ENCODE measurements at regions not wholly inside any gene's neighbourhood (a gene's known extent, or its start where the extent isn't known, plus 50 kb on each side); places are given as distances from the start of the nearest gene placed in this dataset.

DNA sequence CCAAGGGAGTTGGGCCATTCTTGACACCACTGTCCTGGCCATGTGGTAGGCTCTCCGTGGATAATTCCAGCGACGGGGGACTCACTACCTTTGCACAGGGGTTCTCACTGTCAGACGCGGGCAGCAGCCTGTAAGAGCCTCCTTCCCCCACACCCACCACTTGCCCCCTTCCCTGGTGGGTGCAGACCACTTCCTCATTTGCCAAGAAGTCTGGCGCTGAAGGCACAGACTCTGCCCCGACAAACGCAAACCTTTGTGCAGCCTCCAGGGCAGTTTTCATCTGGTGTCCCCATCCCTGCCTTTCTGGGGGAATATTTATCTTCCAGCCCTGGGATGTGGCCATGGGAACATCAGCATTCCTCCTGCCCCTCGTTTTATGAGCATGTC, 422.5 kb downstream of the SHANK2 start:
- H3K4me3 Mint-ChIP-seq: no peak overlapping the region
- H3K27me3 Mint-ChIP-seq: peaks cover 4 to 7% of the 10 kb centered on the region in 2 donors
- no peaks in the 10 kb centered on the region for H3K4me1 ChIP-seq (ENCODE audit: insufficient read depth, low read length)
- no peaks in the 10 kb centered on the region for H3K27me3 ChIP-seq (ENCODE audit: insufficient read depth, low read length)
- no peak overlapping the region for H3K4me3 ChIP-seq (ENCODE audit: low read length in 2 of 2)
- H3K9me3 Mint-ChIP-seq: no peaks in the 10 kb centered on the region
- ChIA-PET CTCF (ENCODE audit: partially characterized antibody) (no interaction called here), POLR2A (ENCODE audit: partially characterized antibody) (no interaction called here)
- H3K36me3 Mint-ChIP-seq: no peaks in the 10 kb centered on the region
- H3K4me1 Mint-ChIP-seq: no peaks in the 10 kb centered on the region
- DNase-seq: no peak
- no peak overlapping the region for H3K27ac Mint-ChIP-seq
- no peaks in the 10 kb centered on the region for H3K9me3 ChIP-seq (ENCODE audit: control insufficient read depth in 1 of 2, low read length in 2 of 2)
- H3K27ac ChIP-seq (ENCODE audit: low read depth, low read length): no peak overlapping the region
- no peaks in the 10 kb centered on the region for H3K36me3 ChIP-seq (ENCODE audit: insufficient read depth, low read length)
- intact Hi-C loops (cut with micrococcal nuclease): no loop called here

DNA sequence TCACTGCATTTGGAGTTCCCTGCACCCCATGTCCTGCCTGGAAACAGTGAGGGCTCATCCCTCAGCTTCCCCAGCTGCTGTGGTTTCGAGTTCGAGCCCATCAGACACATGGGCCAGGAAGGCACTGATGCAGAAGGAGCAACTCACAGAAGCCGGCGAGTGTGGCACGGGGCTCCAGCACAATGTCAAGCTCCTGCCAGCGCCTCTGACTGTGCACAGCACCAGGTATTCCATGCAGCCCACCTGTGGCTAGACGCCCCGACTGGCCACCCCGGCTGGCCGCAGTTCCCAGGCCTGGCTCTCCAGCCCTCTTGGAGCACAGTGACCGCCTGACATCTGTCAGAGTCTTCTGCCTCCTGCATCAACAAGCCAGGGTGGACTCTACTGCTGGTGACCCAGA, 419.4 kb downstream of the SHANK2 start:
- Mint-ChIP-seq H3K4me1 (no peaks in the 10 kb centered on the region), H3K27me3 (peaks cover 2 to 6% of the 10 kb centered on the region in 2 donors), H3K27ac (no peak overlapping the region), H3K9me3 (peaks cover 0 to 4% (median under 1%) of the 10 kb centered on the region in 8 donors), H3K36me3 (no peaks in the 10 kb centered on the region), H3K4me3 (no peak overlapping the region)
- Histone ChIP-seq H3K27ac (ENCODE audit: low read depth, low read length) (no peak overlapping the region), H3K27me3 (ENCODE audit: insufficient read depth, low read length) (no peaks in the 10 kb centered on the region), H3K9me3 (ENCODE audit: control insufficient read depth in 1 of 2, low read length in 2 of 2) (no peaks in the 10 kb centered on the region), H3K36me3 (ENCODE audit: insufficient read depth, low read length) (no peaks in the 10 kb centered on the region), H3K4me3 (ENCODE audit: low read length in 2 of 2) (no peak overlapping the region), H3K4me1 (ENCODE audit: insufficient read depth, low read length) (no peaks in the 10 kb centered on the region)
- ChIA-PET POLR2A (ENCODE audit: partially characterized antibody) (no interaction called here), CTCF (ENCODE audit: partially characterized antibody) (interaction anchor here (1.5 kb wide), 1 partner anchor 15 kb away, joined by 4 read pairs; no protein-coding TSS in a partner anchor)
- intact Hi-C loops (cut with micrococcal nuclease): no loop called here
- no peak for DNase-seq

DNA sequence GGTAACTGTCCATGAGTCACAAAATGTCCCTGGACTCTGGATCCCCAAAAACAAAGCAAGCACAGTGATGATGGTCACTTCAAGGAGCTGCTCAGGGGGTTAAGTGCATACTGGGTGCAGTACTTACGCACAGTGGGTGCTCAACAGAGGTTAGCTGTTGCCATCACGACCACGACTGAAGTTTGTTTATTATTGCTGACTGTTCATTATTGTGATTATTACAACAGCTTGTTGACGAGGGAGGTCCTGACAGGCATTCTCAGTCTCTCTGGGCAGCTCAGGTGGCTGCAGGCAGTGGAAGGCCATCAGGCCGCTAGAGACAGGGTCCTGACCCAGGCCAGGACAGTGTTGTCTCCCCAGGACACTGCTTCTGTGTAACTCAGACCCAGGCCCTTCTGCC, 418.8 kb downstream of the SHANK2 start:
- DNase-seq: no peak
- no peaks in the 10 kb centered on the region for H3K4me1 ChIP-seq (ENCODE audit: insufficient read depth, low read length)
- Mint-ChIP-seq H3K27ac (no peak overlapping the region), H3K36me3 (no peaks in the 10 kb centered on the region), H3K4me1 (no peaks in the 10 kb centered on the region), H3K27me3 (peaks cover 2 to 6% of the 10 kb centered on the region in 2 donors), H3K9me3 (peaks cover 0 to 7% (median 5%) of the 10 kb centered on the region in 8 donors), H3K4me3 (no peak overlapping the region)
- no peaks in the 10 kb centered on the region for H3K27me3 ChIP-seq (ENCODE audit: insufficient read depth, low read length)
- H3K4me3 ChIP-seq (ENCODE audit: low read length in 2 of 2): no peak overlapping the region
- POLR2A ChIA-PET (ENCODE audit: partially characterized antibody): no interaction called here
- CTCF ChIA-PET (ENCODE audit: partially characterized antibody): interaction anchor here (1.5 kb wide), 1 partner anchor 15 kb away, joined by 4 read pairs; no protein-coding TSS in a partner anchor
- no peak overlapping the region for H3K27ac ChIP-seq (ENCODE audit: low read depth, low read length)
- intact Hi-C loops (cut with micrococcal nuclease): no loop called here
- H3K36me3 ChIP-seq (ENCODE audit: insufficient read depth, low read length): no peaks in the 10 kb centered on the region
- no peaks in the 10 kb centered on the region for H3K9me3 ChIP-seq (ENCODE audit: control insufficient read depth in 1 of 2, low read length in 2 of 2)

DNA sequence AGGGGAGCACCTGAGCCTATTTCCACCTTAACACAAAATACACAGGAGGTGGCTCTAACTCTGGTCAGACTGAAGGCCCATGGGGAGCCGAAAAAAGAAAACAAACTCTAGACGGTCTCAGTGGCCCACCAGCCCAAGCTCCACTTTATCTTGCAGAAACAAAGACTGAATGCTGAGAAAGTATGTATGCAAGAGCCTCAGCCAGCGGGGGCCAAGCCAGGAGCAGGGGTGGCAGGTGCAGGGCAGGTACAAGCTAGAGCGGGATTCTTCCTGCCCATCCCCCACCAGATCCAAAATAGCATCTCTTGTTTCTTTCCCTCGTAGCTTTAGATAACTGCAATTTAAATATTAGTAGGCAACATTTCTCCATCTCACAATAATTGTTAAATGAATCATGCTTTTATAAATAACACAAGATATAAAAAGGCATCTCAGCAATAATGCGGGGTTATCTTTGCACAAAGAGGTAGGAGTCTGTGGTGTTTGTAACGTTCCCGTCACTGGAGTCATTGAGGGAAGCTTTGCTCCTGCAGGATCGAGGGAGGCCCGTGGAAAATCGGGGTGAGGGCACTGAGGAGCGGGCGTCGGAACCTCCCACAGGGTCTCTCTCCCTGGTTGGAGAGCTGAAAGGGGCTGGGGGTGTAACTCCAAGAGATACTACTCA, 418.0 kb downstream of the SHANK2 start:
- no peak for DNase-seq
- no peaks in the 10 kb centered on the region for H3K9me3 ChIP-seq (ENCODE audit: control insufficient read depth in 1 of 2, low read length in 2 of 2)
- no peak overlapping the region for H3K27ac Mint-ChIP-seq
- POLR2A ChIA-PET (ENCODE audit: partially characterized antibody): no interaction called here
- no peak overlapping the region for H3K27ac ChIP-seq (ENCODE audit: low read depth, low read length)
- no peak overlapping the region for H3K4me3 Mint-ChIP-seq
- no peaks in the 10 kb centered on the region for H3K4me1 Mint-ChIP-seq
- H3K4me3 ChIP-seq (ENCODE audit: low read length in 2 of 2): no peak overlapping the region
- intact Hi-C loops (cut with micrococcal nuclease): no loop called here
- peaks cover 2 to 6% of the 10 kb centered on the region in 2 donors for H3K27me3 Mint-ChIP-seq
- no peaks in the 10 kb centered on the region for H3K4me1 ChIP-seq (ENCODE audit: insufficient read depth, low read length)
- H3K27me3 ChIP-seq (ENCODE audit: insufficient read depth, low read length): no peaks in the 10 kb centered on the region
- peaks cover 0 to 10% (median 8%) of the 10 kb centered on the region in 8 donors for H3K9me3 Mint-ChIP-seq
- H3K36me3 ChIP-seq (ENCODE audit: insufficient read depth, low read length): no peaks in the 10 kb centered on the region
- H3K36me3 Mint-ChIP-seq: no peaks in the 10 kb centered on the region
- CTCF ChIA-PET (ENCODE audit: partially characterized antibody): no interaction called here

DNA sequence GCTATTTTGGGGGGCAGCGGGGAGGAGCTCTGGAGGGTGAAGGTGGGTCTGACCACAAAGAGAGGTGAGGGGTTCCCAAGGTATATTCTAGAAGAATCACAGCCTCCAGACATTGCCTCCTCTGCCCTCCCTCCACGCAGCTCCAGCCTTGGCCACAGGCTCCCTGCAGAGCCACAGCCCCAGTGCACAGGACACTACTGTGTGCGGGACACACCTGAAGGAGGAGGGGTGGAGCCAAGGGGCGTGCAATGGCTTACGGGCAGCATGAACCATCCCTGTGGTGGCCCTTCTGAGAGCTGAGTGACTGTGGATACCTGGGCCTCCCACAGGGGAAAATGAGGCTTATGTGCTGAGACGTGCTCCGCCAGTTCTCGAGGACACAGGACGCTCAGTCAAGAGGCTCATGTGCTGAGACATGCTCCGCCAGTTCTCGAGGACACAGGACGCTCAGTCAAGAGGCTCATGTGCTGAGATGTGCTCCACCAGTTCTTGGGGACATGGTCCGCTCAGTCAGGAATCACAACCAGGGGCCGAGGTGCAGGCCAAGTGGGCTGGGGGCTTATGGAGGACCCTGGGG, 417.3 kb downstream of the SHANK2 start:
- POLR2A ChIA-PET (ENCODE audit: partially characterized antibody): no interaction called here
- H3K27ac ChIP-seq (ENCODE audit: low read depth, low read length): no peak overlapping the region
- no peak overlapping the region for H3K4me3 Mint-ChIP-seq
- peaks cover 2 to 6% of the 10 kb centered on the region in 2 donors for H3K27me3 Mint-ChIP-seq
- no peak overlapping the region for H3K4me3 ChIP-seq (ENCODE audit: low read length in 2 of 2)
- H3K9me3 ChIP-seq (ENCODE audit: control insufficient read depth in 1 of 2, low read length in 2 of 2): no peaks in the 10 kb centered on the region
- no peaks in the 10 kb centered on the region for H3K4me1 ChIP-seq (ENCODE audit: insufficient read depth, low read length)
- H3K9me3 Mint-ChIP-seq: peaks cover 0 to 10% (median 8%) of the 10 kb centered on the region in 8 donors
- no peaks in the 10 kb centered on the region for H3K36me3 Mint-ChIP-seq
- no peaks in the 10 kb centered on the region for H3K4me1 Mint-ChIP-seq
- DNase-seq: no peak
- CTCF ChIA-PET (ENCODE audit: partially characterized antibody): no interaction called here
- intact Hi-C loops (cut with micrococcal nuclease): no loop called here
- no peak overlapping the region for H3K27ac Mint-ChIP-seq
- H3K27me3 ChIP-seq (ENCODE audit: insufficient read depth, low read length): no peaks in the 10 kb centered on the region
- no peaks in the 10 kb centered on the region for H3K36me3 ChIP-seq (ENCODE audit: insufficient read depth, low read length)

DNA sequence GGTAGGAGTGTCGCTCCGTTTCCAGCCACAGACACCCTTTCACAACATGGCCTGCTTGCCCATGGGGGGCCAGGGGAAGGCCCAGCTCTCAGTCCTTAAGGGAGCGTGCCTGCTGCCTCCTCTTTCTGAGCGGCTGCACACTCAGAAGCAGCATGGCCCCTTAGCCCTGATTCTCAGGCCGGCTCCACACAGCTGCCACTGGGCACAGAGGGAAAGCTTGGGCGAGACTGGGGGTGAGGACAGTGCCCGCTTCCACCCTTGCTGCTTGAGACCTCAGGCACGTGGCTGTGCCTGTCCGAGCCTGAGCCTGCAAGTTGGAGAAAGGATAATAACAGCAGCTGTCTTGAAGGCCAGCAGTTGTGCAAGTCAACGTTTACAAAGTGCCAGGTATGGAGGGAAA, 416.3 kb downstream of the SHANK2 start:
- no peaks in the 10 kb centered on the region for H3K36me3 Mint-ChIP-seq
- CTCF ChIA-PET (ENCODE audit: partially characterized antibody): interaction anchor here (0.6 kb wide), 1 partner anchor 225 kb away, joined by 3 read pairs; no protein-coding TSS in a partner anchor
- intact Hi-C loops (cut with micrococcal nuclease): no loop called here

DNA sequence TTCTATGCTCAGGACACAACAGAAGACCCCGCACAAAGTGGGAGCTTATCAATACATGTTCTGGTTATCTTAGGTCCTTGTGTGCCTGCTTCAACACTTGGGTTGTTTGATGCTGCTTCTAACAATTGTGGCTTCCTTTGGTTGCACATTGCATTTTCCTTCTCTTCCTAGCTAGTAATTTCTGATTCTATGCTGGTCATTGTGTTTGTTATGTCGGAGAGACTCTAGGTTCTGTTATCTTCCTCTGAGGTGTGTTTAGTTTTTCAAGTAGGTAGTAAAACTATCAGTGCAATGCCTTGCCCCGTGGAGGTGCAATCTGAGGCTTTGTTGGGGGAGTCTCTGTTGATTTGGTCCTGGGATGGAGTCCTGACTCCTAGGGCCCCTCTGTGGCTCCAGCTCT, 414.2 kb downstream of the SHANK2 start:
- ChIA-PET CTCF (ENCODE audit: partially characterized antibody) (no interaction called here), POLR2A (ENCODE audit: partially characterized antibody) (no interaction called here)
- no peak for DNase-seq
- Mint-ChIP-seq H3K4me1 (no peaks in the 10 kb centered on the region), H3K27ac (no peak overlapping the region), H3K36me3 (no peaks in the 10 kb centered on the region), H3K27me3 (peaks cover 0 to 10% of the 10 kb centered on the region in 2 donors), H3K9me3 (peaks cover 0 to 10% (median 8%) of the 10 kb centered on the region in 8 donors), H3K4me3 (no peak overlapping the region)
- Histone ChIP-seq H3K4me3 (ENCODE audit: low read length in 2 of 2) (no peak overlapping the region), H3K4me1 (ENCODE audit: insufficient read depth, low read length) (no peaks in the 10 kb centered on the region), H3K27ac (ENCODE audit: low read depth, low read length) (no peak overlapping the region), H3K27me3 (ENCODE audit: insufficient read depth, low read length) (no peaks in the 10 kb centered on the region), H3K9me3 (ENCODE audit: control insufficient read depth in 1 of 2, low read length in 2 of 2) (no peaks in the 10 kb centered on the region), H3K36me3 (ENCODE audit: insufficient read depth, low read length) (no peaks in the 10 kb centered on the region)
- intact Hi-C loops (cut with micrococcal nuclease): no loop called here

More for the DNA sequence above, 416.3 kb downstream of the SHANK2 start:
- DNase-seq: no peak
- Histone ChIP-seq H3K9me3 (ENCODE audit: control insufficient read depth in 1 of 2, low read length in 2 of 2) (no peaks in the 10 kb centered on the region), H3K4me1 (ENCODE audit: insufficient read depth, low read length) (no peaks in the 10 kb centered on the region), H3K36me3 (ENCODE audit: insufficient read depth, low read length) (no peaks in the 10 kb centered on the region), H3K27me3 (ENCODE audit: insufficient read depth, low read length) (no peaks in the 10 kb centered on the region), H3K4me3 (ENCODE audit: low read length in 2 of 2) (no peak overlapping the region), H3K27ac (ENCODE audit: low read depth, low read length) (no peak overlapping the region)
- POLR2A ChIA-PET (ENCODE audit: partially characterized antibody): no interaction called here
- Mint-ChIP-seq H3K4me1 (no peaks in the 10 kb centered on the region), H3K27me3 (peaks cover 0 to 6% of the 10 kb centered on the region in 2 donors), H3K9me3 (peaks cover 0 to 10% (median 8%) of the 10 kb centered on the region in 8 donors), H3K27ac (no peak overlapping the region), H3K4me3 (no peak overlapping the region)

Data from CD4-positive, alpha-beta memory T cell (primary cell).